Liver (tissue), 3 donors: ENCODE measurements at regions not wholly inside any gene's neighbourhood (a gene's known extent, or its start where the extent isn't known, plus 50 kb on each side); places are given as distances from the start of the nearest gene placed in this dataset.

Experiments used
- CTCF ChIP-seq: fragments of 150-350 bp; IDR thresholded peaks from 2 replicates; pipeline ENCODE4 v1.5.1; 2017; ENCODE audit warnings: improper control_type of control experiment, low read depth, low read length; ENCODE audit not compliant: missing input control
- EGR1 ChIP-seq, 2 donors: IDR thresholded peaks; 2 replicates each; pipeline ENCODE4 v1.6.1; 2016 to 2018; ENCODE audit warnings: antibody characterized with exemption in 2 of 2, low read depth in 2 of 2
- FOXA2 ChIP-seq: IDR thresholded peaks from 2 replicates; pipeline ENCODE4 v1.6.1; 2016; ENCODE audit warnings: antibody characterized with exemption
- GABPA ChIP-seq, 2 donors: IDR thresholded peaks in 1 of 2; conservative IDR thresholded peaks in 1 of 2; 2 replicates each; pipeline ENCODE4 v1.6.1; 2016; ENCODE audit warnings: antibody characterized with exemption in 2 of 2, mild to moderate bottlenecking in 1 of 2, moderate library complexity in 1 of 2
- MAX ChIP-seq: IDR thresholded peaks from 2 replicates; pipeline ENCODE4 v1.6.1; 2016; ENCODE audit warnings: antibody characterized with exemption
- RAD21 ChIP-seq, 2 donors: IDR thresholded peaks; 2 replicates each; pipeline ENCODE4 v1.6.1; 2016; ENCODE audit warnings: antibody characterized with exemption in 2 of 2, mild to moderate bottlenecking in 2 of 2
- REST ChIP-seq: IDR thresholded peaks from 2 replicates; pipeline ENCODE4 v1.6.1; 2016; ENCODE audit warnings: antibody characterized with exemption, mild to moderate bottlenecking
- SP1 ChIP-seq: IDR thresholded peaks from 2 replicates; pipeline ENCODE4 v1.6.1; 2018; ENCODE audit warnings: antibody characterized with exemption, mild to moderate bottlenecking
- TAF1 ChIP-seq: conservative IDR thresholded peaks from 2 replicates; pipeline ENCODE4 v1.6.1; 2016; ENCODE audit warnings: antibody characterized with exemption, mild to moderate bottlenecking
- YY1 ChIP-seq: IDR thresholded peaks from 2 replicates; pipeline ENCODE4 v1.6.1; 2016; ENCODE audit warnings: antibody characterized with exemption, mild to moderate bottlenecking
- TF ChIP-seq, protein P1 (sequence below): IDR thresholded peaks from 2 replicates; pipeline ENCODE4 v1.6.1; 2016; ENCODE audit warnings: antibody characterized with exemption
- donor health status: healthy.
- donor health status: healthy.

GRCh38 chr9:86752733-86753132 lies 194.6 kb downstream of the GAS1 start:
- no peak for TF ChIP-seq MAX
- TF ChIP-seq CTCF: no peak
- TF ChIP-seq TAF1: no peak
- no peak for TF ChIP-seq GABPA (IDR thresholded peaks at IDR 0.05 in 1 of 2, conservative IDR thresholded peaks at IDR 0.05 in 1 of 2)
- no peak for TF ChIP-seq RAD21 (IDR thresholded peaks at IDR 0.05)
- no peak for TF ChIP-seq YY1
- TF ChIP-seq EGR1 (IDR thresholded peaks at IDR 0.05; ENCODE audit: low read depth in 2 of 2): no peak
- no peak for TF ChIP-seq SP1
- TF ChIP-seq, protein P1, sequence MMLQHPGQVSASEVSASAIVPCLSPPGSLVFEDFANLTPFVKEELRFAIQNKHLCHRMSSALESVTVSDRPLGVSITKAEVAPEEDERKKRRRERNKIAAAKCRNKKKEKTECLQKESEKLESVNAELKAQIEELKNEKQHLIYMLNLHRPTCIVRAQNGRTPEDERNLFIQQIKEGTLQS: no peak
- no peak for TF ChIP-seq FOXA2
- no peak for TF ChIP-seq REST
